Iris pigment epithelial cell (primary cell): ENCODE measurements at regions not wholly inside any gene's neighbourhood (a gene's known extent, or its start where the extent isn't known, plus 50 kb on each side); places are given as distances from the start of the nearest gene placed in this dataset.

Source experiments
- DNase-seq: peaks from one replicate; pipeline ENCODE4 v3.0.0-alpha.2; 2011; ENCODE audit warnings: low read depth

DNA sequence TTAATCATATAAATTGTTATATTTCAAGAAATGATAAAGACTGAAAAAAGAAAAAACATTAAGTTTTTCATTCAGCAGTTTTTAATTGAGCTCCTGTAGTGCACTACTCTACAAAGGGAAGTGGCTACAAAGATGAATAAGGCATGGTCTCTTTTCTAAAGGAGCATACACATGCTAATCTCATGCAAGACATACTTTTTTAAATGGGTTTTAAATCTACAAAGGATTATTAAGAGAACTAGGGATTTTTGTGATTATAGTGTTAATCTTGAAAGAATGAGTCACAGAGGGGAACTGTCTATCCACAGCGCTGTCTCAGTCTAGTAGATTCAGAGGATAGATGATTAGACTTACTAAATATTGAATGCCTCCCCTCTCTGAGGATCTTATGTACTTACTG is 1722.2 kb downstream of the RPA4 start:
- no peak for DNase-seq

DNA sequence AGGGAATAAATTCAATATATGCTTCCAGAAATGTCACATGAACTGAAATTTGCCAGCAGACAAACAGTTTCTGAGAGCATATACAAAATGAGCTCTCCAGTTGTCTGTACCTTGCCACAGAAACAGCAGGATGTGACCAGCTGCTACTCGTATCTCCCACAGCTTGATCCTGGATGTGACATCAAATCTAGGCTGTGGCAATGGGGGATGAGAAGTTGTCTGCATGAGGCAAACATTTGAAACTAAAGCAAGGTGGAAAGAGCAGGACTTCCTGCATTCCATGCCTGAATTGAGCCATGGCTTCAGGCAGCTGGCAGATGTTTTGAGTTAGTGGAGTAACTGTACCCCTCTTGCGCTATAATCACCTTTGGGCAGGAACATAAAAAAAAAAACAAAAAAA is 1724.0 kb downstream of the RPA4 start:
- DNase-seq: no peak

DNA sequence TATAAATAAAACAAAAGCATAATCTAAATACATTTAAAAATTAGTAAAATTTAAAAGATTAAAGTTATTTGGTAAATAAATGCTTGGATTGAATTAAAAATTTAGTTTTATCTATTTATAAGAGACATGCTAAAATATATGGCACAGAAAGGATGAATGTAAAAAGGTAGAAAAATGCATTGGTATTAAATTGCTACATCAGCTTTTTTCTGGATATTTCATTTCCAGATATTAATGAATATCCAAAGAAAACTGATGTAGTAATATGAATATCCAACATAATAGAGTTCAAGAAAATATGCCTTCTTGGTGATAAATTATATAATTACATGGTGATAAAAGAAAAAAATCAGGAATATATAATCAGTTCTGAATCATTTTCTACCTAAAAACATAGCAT is 1743.9 kb downstream of the RPA4 start:
- DNase-seq: no peak

- DNase-seq: no peak
Measured at GRCh38 chrX:98637451-98637850, 1753.7 kb downstream of the RPA4 start.

GRCh38 chrX:98646351-98646750 is 1762.6 kb downstream of the RPA4 start:
- DNase-seq: no peak

GRCh38 chrX:98654565-98654964 is 1755.5 kb downstream of the PCDH19 start:
- DNase-seq: no peak
